OCI-LY1 (cell line): ENCODE measurements at regions not wholly inside any gene's neighbourhood (a gene's known extent, or its start where the extent isn't known, plus 50 kb on each side); places are given as distances from the start of the nearest gene placed in this dataset.

ENCODE experiments used
- EZH2 ChIP-seq: fragments of 200-600 bp; sonication (generic), shearing (Covaris generic); IDR thresholded peaks from 2 replicates; pipeline ENCODE4 v1.8.0; 2017; ENCODE audit warnings: borderline replicate concordance, mixed run types, mild to moderate bottlenecking, antibody characterized with exemption, low read length, moderate library complexity, mixed read lengths
- TF ChIP-seq, protein P1 (sequence below): fragments of 200-600 bp; sonication (generic), shearing (Covaris generic); IDR thresholded peaks from 2 replicates; pipeline ENCODE4 v1.5.1; 2017; ENCODE audit warnings: mild to moderate bottlenecking, antibody characterized with exemption, low read length, moderate library complexity, mixed read lengths

DNA sequence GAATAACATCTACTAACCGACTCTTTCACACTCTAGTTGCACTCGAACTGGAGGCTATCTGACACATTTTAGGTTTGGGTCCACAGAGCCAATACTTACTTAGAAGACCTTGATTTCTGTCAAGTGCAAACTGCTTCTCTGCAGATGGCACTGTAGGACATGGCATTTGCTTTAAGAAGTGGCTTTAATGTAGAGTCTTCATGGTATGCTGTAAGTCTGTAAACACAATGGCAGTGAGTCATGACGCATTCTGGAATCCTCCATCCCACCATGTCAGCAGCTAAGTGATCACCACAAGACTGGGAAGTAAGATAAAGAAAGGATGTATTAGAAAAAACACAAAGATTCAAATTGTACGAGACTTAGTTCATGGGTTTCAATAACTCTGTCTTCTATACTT, 377.0 kb upstream of the NOX3 start:
- TF ChIP-seq, protein P1, sequence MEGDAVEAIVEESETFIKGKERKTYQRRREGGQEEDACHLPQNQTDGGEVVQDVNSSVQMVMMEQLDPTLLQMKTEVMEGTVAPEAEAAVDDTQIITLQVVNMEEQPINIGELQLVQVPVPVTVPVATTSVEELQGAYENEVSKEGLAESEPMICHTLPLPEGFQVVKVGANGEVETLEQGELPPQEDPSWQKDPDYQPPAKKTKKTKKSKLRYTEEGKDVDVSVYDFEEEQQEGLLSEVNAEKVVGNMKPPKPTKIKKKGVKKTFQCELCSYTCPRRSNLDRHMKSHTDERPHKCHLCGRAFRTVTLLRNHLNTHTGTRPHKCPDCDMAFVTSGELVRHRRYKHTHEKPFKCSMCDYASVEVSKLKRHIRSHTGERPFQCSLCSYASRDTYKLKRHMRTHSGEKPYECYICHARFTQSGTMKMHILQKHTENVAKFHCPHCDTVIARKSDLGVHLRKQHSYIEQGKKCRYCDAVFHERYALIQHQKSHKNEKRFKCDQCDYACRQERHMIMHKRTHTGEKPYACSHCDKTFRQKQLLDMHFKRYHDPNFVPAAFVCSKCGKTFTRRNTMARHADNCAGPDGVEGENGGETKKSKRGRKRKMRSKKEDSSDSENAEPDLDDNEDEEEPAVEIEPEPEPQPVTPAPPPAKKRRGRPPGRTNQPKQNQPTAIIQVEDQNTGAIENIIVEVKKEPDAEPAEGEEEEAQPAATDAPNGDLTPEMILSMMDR = no peak
- TF ChIP-seq EZH2 = no peak
